ENCODE measurements at regions not wholly inside any gene's neighbourhood (a gene's known extent, or its start where the extent isn't known, plus 50 kb on each side); places are given as distances from the start of the nearest gene placed in this dataset.

DNA sequence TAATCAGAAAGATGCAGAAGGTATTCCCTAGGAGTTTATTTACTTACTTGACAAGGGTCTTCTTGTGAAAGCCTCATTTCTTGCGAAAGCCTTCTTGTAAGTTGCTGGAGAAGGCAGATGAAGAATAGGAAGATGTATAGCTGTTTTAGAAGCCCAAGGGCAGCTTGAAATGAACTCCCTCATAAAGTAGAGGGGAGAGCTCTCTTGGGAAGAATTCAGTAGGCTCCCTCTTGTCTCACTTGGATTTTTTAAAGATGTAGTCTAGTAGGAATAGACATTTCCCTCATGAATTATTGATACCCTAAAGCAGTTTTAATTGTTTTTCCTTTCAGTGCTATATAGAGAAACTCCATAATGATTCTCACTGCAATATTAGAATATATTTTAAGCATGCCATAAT is 639.2 kb upstream of the CXADR start:
- no peaks in the 10 kb centered on the region for H3K27me3 ChIP-seq (ENCODE audit: control insufficient read depth, insufficient read depth, low read length)
- no peak for DNase-seq

DNA sequence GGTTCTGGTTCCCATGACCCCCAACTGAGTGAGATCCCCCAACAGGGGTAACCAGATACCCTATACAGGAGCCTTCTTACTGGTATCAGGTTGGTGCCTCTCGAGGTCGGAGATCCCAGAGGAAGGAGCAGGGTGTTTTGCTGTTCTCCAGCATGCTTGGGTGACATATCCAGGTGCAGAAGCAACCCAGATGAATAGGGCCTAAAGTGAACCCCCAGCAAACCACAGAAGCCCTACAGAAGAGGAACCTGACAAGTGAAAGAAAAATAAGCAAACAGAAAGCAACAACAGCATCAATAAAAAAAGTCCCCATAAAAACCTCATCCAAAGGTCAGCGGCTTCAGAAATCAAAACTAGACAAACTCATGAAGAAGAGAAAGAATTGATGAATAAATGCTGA is 633.4 kb upstream of the CXADR start:
- Histone ChIP-seq H3K4me3 (ENCODE audit: insufficient read depth, low read depth, low read length) (no peak overlapping the region), H3K27me3 (ENCODE audit: control insufficient read depth, insufficient read depth, low read length) (no peaks in the 10 kb centered on the region), H3K36me3 (replicated peaks; ENCODE audit: control insufficient read depth, insufficient read depth, low read length) (no peaks in the 10 kb centered on the region)
- no peak for DNase-seq

More for the DNA sequence above, 639.2 kb upstream of the CXADR start:
- H3K36me3 ChIP-seq (replicated peaks; ENCODE audit: control insufficient read depth, insufficient read depth, low read length): no peaks in the 10 kb centered on the region
- no peak overlapping the region for H3K4me3 ChIP-seq (ENCODE audit: insufficient read depth, low read depth, low read length)

DNA sequence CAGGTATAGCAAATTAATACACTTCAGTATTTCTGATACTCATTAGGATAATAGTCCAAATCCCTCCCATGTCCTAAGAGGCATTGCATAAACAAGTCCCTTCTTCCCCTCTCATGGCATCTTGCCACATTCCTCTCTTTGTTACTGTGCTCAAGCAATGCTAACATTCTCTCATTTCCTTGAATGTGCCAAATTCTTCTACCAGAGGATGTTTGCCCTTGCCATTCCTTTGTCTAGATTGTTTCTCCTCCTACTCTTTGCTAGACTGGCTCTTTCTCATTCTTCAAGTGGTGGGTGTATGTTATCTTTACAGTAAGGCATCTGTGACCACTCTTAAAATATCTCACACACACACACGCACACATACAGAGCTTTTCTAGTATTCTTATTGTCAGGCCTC is 621.0 kb upstream of the CXADR start:
- no peak for DNase-seq
- H3K36me3 ChIP-seq (replicated peaks; ENCODE audit: control insufficient read depth, insufficient read depth, low read length): no peaks in the 10 kb centered on the region

GRCh38 chr21:16900685-16901084 is 612.2 kb upstream of the CXADR start:
- DNase-seq: no peak
- H3K36me3 ChIP-seq (replicated peaks; ENCODE audit: control insufficient read depth, insufficient read depth, low read length): no peaks in the 10 kb centered on the region
- H3K27me3 ChIP-seq (ENCODE audit: control insufficient read depth, insufficient read depth, low read length): no peaks in the 10 kb centered on the region
- H3K4me3 ChIP-seq (ENCODE audit: insufficient read depth, low read depth, low read length): no peak overlapping the region

More for the DNA sequence above, 621.0 kb upstream of the CXADR start:
- H3K27me3 ChIP-seq (ENCODE audit: control insufficient read depth, insufficient read depth, low read length): no peaks in the 10 kb centered on the region
- H3K4me3 ChIP-seq (ENCODE audit: insufficient read depth, low read depth, low read length): no peak overlapping the region

- H3K27me3 ChIP-seq (ENCODE audit: control insufficient read depth, insufficient read depth, low read length): no peaks in the 10 kb centered on the region
- DNase-seq: no peak
- H3K36me3 ChIP-seq (replicated peaks; ENCODE audit: control insufficient read depth, insufficient read depth, low read length): no peaks in the 10 kb centered on the region
- no peak overlapping the region for H3K4me3 ChIP-seq (ENCODE audit: insufficient read depth, low read depth, low read length)
Observed at GRCh38 chr21:16908077-16908476, 604.8 kb upstream of the CXADR start.

- Histone ChIP-seq H3K36me3 (replicated peaks; ENCODE audit: control insufficient read depth, insufficient read depth, low read length) (no peaks in the 10 kb centered on the region), H3K4me3 (ENCODE audit: insufficient read depth, low read depth, low read length) (no peak overlapping the region), H3K27me3 (ENCODE audit: control insufficient read depth, insufficient read depth, low read length) (no peaks in the 10 kb centered on the region)
- no peak for DNase-seq
Observed at GRCh38 chr21:16910435-16911165, 602.2 kb upstream of the CXADR start.

- Histone ChIP-seq H3K36me3 (replicated peaks; ENCODE audit: control insufficient read depth, insufficient read depth, low read length) (no peaks in the 10 kb centered on the region), H3K4me3 (ENCODE audit: insufficient read depth, low read depth, low read length) (no peak overlapping the region), H3K27me3 (ENCODE audit: control insufficient read depth, insufficient read depth, low read length) (no peaks in the 10 kb centered on the region)
- no peak for DNase-seq
Observed at GRCh38 chr21:16911166-16911607, 601.7 kb upstream of the CXADR start.

DNA sequence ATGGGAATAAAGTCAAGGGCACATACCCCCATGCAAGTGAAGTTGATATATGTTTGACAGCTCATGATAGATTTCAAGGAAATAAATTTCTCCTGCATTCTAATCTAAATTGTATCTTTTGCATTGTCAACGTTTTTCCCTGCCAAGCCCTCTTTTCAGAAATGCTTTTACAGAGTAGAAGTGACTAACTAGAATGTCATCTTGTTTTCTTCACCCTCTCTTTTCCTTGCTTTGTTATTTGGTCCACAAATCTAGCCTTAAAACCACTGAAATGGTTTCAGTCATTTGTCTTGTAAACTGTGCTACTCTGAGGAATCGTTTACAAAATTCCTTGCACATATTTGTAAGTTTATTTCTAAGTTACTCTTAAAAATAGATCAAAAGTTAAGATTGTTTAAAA is 600.8 kb upstream of the CXADR start:
- no peak for DNase-seq
- Histone ChIP-seq H3K27me3 (ENCODE audit: control insufficient read depth, insufficient read depth, low read length) (no peaks in the 10 kb centered on the region), H3K36me3 (replicated peaks; ENCODE audit: control insufficient read depth, insufficient read depth, low read length) (no peaks in the 10 kb centered on the region), H3K4me3 (ENCODE audit: insufficient read depth, low read depth, low read length) (no peak overlapping the region)

DNA sequence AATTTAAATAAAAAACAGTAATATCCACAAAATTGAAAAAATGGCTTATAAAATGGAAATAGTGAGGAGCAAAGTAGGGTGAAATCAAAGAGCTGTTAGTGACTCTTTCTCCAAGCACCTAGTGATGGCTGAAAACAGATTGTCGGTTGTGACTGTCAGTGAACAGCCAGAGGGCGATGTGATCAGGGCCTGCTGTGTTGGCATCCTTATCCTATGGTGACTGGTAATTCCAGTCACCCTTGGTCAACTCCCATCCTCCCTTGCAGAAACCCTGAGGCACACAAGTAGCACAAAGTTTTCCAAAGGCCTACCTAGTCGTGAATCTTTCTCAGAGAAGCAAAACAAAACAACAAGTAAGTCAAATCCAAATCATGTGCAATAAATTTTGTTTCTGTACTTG is 599.8 kb upstream of the CXADR start:
- no peaks in the 10 kb centered on the region for H3K36me3 ChIP-seq (replicated peaks; ENCODE audit: control insufficient read depth, insufficient read depth, low read length)
- no peaks in the 10 kb centered on the region for H3K27me3 ChIP-seq (ENCODE audit: control insufficient read depth, insufficient read depth, low read length)
- H3K4me3 ChIP-seq (ENCODE audit: insufficient read depth, low read depth, low read length): no peak overlapping the region
- no peak for DNase-seq

GRCh38 chr21:16928439-16928838 is 584.4 kb upstream of the CXADR start:
- H3K27me3 ChIP-seq (ENCODE audit: control insufficient read depth, insufficient read depth, low read length): no peaks in the 10 kb centered on the region
- H3K36me3 ChIP-seq (replicated peaks; ENCODE audit: control insufficient read depth, insufficient read depth, low read length): no peaks in the 10 kb centered on the region
- no peak overlapping the region for H3K4me3 ChIP-seq (ENCODE audit: insufficient read depth, low read depth, low read length)
- DNase-seq: no peak

DNA sequence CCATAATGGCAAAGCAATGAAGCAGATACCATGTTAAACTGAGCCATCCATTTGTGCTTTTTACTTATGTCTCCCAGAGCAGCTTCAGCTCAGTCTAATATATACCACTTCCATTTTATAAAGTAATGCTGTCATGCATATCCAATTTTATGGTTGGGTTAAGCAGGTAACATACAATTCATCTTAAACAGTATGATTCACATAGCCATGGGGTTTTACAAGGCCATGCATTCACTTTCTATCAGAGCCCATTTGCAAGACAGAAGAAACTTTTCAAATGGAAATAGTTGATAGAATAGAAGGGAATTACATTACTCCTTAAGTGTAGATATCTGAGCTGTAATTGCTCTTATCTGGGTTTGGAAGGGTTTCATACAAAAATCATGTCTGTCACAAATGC is 580.5 kb upstream of the CXADR start:
- H3K27me3 ChIP-seq (ENCODE audit: control insufficient read depth, insufficient read depth, low read length): no peaks in the 10 kb centered on the region
- no peak for DNase-seq
- no peaks in the 10 kb centered on the region for H3K36me3 ChIP-seq (replicated peaks; ENCODE audit: control insufficient read depth, insufficient read depth, low read length)
- H3K4me3 ChIP-seq (ENCODE audit: insufficient read depth, low read depth, low read length): no peak overlapping the region

- peak; percentile 40 for DNase-seq
- H3K27me3 ChIP-seq (ENCODE audit: control insufficient read depth, insufficient read depth, low read length): no peaks in the 10 kb centered on the region
- no peaks in the 10 kb centered on the region for H3K36me3 ChIP-seq (replicated peaks; ENCODE audit: control insufficient read depth, insufficient read depth, low read length)
- H3K4me3 ChIP-seq (ENCODE audit: insufficient read depth, low read depth, low read length): no peak overlapping the region
Observed at GRCh38 chr21:16942703-16943102, 570.1 kb upstream of the CXADR start.

DNA sequence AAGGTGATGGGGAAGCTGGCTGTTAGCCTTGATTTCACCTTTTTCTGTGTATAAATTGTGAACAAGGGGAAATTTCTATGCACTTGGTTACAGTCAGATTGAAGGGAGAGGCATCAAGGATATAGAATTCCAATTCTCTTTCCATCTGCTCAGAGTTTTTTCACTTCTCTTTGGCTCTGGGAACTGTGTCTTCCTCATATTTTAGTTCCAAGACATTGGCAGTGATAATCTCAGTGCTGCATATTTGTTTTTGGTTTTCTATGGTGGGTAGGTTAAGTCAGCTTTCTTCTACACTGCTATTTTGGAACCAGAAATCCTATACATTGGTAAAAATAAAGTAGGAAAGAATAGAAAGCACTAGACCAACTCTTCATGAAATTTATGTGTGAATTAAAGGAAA is 569.6 kb upstream of the CXADR start:
- H3K4me3 ChIP-seq (ENCODE audit: insufficient read depth, low read depth, low read length): no peak overlapping the region
- DNase-seq: no peak
- H3K36me3 ChIP-seq (replicated peaks; ENCODE audit: control insufficient read depth, insufficient read depth, low read length): no peaks in the 10 kb centered on the region
- H3K27me3 ChIP-seq (ENCODE audit: control insufficient read depth, insufficient read depth, low read length): no peaks in the 10 kb centered on the region

DNA sequence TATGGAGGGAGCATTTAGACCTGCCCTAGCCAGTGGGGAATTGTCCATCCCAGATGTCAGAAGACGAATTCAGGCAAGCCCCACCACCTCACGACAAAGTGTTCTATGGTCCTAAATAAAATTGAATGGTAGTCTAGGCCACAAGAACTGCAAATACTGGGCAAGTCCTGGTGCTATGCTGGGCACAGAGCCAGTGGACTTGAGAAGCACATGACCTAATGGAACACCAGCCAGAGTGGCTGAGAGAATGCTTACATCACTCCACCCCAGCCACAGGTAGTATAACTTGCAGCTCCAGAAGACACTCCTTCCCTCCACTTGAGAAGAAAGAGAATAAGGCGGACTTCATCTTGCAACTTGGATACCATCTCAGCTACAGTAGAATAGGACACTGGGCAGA is 567.3 kb upstream of the CXADR start:
- no peak for DNase-seq
- Histone ChIP-seq H3K27me3 (ENCODE audit: control insufficient read depth, insufficient read depth, low read length) (no peaks in the 10 kb centered on the region), H3K4me3 (ENCODE audit: insufficient read depth, low read depth, low read length) (no peak overlapping the region), H3K36me3 (replicated peaks; ENCODE audit: control insufficient read depth, insufficient read depth, low read length) (no peaks in the 10 kb centered on the region)

DNA sequence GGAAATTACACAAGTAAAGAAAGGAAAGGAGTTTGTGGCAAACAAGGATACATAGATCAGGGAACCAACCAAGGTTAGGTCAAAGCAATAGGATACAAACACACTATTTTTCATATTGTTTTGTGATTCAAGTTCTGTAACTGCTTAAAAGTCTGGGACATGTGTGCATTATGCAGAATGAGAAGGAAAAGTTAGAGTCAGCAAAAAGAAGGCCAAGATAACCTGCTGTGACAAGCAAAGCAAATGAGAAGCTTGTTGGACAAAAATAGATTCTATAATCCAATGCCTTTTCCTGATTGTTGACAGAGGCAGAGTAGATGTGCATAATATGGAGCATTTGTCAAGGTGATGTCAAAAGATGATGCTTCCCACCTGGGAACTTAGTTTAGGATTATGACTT is 556.0 kb upstream of the CXADR start:
- H3K27me3 ChIP-seq (ENCODE audit: control insufficient read depth, insufficient read depth, low read length): no peaks in the 10 kb centered on the region
- no peak for DNase-seq
- H3K36me3 ChIP-seq (replicated peaks; ENCODE audit: control insufficient read depth, insufficient read depth, low read length): no peaks in the 10 kb centered on the region

DNA sequence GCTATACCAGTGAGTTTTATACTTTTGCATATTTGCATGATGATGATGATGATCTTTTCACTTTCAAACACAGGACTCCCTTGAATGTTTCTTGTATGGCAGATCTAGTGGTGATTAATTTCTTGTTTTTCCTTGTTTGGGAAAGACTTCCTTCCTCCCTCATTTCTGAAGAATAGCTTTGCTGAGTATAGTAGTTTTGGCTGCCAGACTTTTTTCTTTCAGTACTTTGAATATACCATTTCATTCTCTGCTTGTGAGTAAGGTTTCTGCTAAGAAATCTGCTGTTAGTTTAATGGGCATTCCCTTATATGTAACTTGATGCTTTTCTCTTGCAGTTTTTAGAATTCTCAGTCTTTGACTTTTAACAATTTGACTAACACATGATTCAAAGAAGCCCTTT is 547.4 kb upstream of the CXADR start:
- H3K36me3 ChIP-seq (replicated peaks; ENCODE audit: control insufficient read depth, insufficient read depth, low read length): no peaks in the 10 kb centered on the region
- no peaks in the 10 kb centered on the region for H3K27me3 ChIP-seq (ENCODE audit: control insufficient read depth, insufficient read depth, low read length)

More for the DNA sequence above, 556.0 kb upstream of the CXADR start:
- no peak overlapping the region for H3K4me3 ChIP-seq (ENCODE audit: insufficient read depth, low read depth, low read length)

More for the DNA sequence above, 547.4 kb upstream of the CXADR start:
- DNase-seq: no peak
- no peak overlapping the region for H3K4me3 ChIP-seq (ENCODE audit: insufficient read depth, low read depth, low read length)

Data from H7 (cell line).